ENCODE measurements at regions not wholly inside any gene's neighbourhood (a gene's known extent, or its start where the extent isn't known, plus 50 kb on each side); places are given as distances from the start of the nearest gene placed in this dataset.

GRCh38 chr21:24280596-24280995 lies 1326.7 kb downstream of the MRPL39 start:
- no peaks in the 10 kb centered on the region for H3K27me3 Mint-ChIP-seq (ENCODE audit: low read depth)
- no peaks in the 10 kb centered on the region for H3K4me1 Mint-ChIP-seq (ENCODE audit: low read depth)
- intact Hi-C loops (cut with micrococcal nuclease), result no loop called here
- no peak for DNase-seq (ENCODE audit: low spot score)
- H3K36me3 Mint-ChIP-seq (ENCODE audit: low read depth), result no peaks in the 10 kb centered on the region
- H3K27ac Mint-ChIP-seq, result no peak overlapping the region
- no peak overlapping the region for H3K4me3 Mint-ChIP-seq (ENCODE audit: low read depth)
- H3K9me3 Mint-ChIP-seq, result no peaks in the 10 kb centered on the region

DNA sequence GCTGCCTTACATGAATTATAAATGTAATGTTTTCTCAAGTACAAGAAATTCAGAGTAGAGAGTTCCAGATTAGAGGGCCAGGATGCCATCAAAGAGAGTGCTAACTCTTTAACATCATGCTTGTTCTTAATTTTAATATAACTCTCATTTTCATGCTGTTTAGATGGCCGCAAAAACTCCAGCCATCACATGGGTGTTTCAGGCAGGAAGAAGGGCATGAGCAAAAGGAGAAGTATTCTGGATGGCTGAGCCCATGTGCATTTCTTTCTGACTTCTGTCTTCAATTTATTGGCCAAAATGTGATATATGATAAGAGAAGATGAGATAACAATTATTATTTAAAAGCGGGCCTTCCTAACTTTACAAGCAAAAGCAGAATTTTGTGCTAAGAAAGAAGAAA lies 1328.6 kb downstream of the MRPL39 start:
- Mint-ChIP-seq H3K27me3 (ENCODE audit: low read depth) (no peaks in the 10 kb centered on the region), H3K27ac (no peak overlapping the region), H3K4me3 (ENCODE audit: low read depth) (no peak overlapping the region), H3K9me3 (no peaks in the 10 kb centered on the region), H3K36me3 (ENCODE audit: low read depth) (no peaks in the 10 kb centered on the region), H3K4me1 (ENCODE audit: low read depth) (no peaks in the 10 kb centered on the region)
- intact Hi-C loops (cut with micrococcal nuclease), result no loop called here
- DNase-seq (ENCODE audit: low spot score), result no peak

- Mint-ChIP-seq H3K9me3 (no peaks in the 10 kb centered on the region), H3K27me3 (ENCODE audit: low read depth) (no peaks in the 10 kb centered on the region), H3K4me1 (ENCODE audit: low read depth) (no peaks in the 10 kb centered on the region), H3K4me3 (ENCODE audit: low read depth) (no peak overlapping the region), H3K36me3 (ENCODE audit: low read depth) (no peaks in the 10 kb centered on the region), H3K27ac (no peak overlapping the region)
- intact Hi-C loops (cut with micrococcal nuclease), result no loop called here
- no peak for DNase-seq (ENCODE audit: low spot score)
Measured at GRCh38 chr21:24276204-24276603, 1331.1 kb downstream of the MRPL39 start.

- no peak for DNase-seq (ENCODE audit: low spot score)
- intact Hi-C loops (cut with micrococcal nuclease), result no loop called here
- Mint-ChIP-seq H3K9me3 (no peaks in the 10 kb centered on the region), H3K27me3 (ENCODE audit: low read depth) (no peaks in the 10 kb centered on the region), H3K27ac (no peak overlapping the region), H3K4me1 (ENCODE audit: low read depth) (no peaks in the 10 kb centered on the region), H3K36me3 (ENCODE audit: low read depth) (no peaks in the 10 kb centered on the region), H3K4me3 (ENCODE audit: low read depth) (no peak overlapping the region)
Measured at GRCh38 chr21:24275616-24276015, 1331.7 kb downstream of the MRPL39 start.

DNA sequence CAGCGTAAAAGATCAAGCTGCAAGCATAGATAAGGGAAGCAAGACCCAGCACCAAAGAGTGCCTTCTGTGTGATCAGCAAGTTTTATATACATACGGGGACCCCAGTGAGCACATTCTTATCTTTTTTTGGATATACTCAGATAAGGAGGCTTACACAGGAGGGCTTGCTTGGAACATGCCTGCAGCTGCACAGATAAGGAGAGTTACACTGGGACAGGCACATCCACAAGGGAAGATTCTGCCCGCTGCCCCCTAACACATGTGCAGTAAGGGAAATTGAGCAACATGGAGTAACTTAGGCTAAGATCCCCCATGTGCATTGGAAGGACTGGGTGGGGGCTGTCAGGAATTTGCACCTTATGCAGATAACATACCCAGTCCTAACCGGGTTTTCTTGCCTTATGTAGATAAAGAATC lies 1334.8 kb downstream of the MRPL39 start:
- DNase-seq (ENCODE audit: low spot score), result no peak
- no peak overlapping the region for H3K4me3 Mint-ChIP-seq (ENCODE audit: low read depth)
- H3K36me3 Mint-ChIP-seq (ENCODE audit: low read depth), result no peaks in the 10 kb centered on the region
- no peaks in the 10 kb centered on the region for H3K4me1 Mint-ChIP-seq (ENCODE audit: low read depth)
- no peak overlapping the region for H3K27ac Mint-ChIP-seq
- intact Hi-C loops (cut with micrococcal nuclease), result no loop called here
- H3K9me3 Mint-ChIP-seq, result no peaks in the 10 kb centered on the region
- H3K27me3 Mint-ChIP-seq (ENCODE audit: low read depth), result no peaks in the 10 kb centered on the region

DNA sequence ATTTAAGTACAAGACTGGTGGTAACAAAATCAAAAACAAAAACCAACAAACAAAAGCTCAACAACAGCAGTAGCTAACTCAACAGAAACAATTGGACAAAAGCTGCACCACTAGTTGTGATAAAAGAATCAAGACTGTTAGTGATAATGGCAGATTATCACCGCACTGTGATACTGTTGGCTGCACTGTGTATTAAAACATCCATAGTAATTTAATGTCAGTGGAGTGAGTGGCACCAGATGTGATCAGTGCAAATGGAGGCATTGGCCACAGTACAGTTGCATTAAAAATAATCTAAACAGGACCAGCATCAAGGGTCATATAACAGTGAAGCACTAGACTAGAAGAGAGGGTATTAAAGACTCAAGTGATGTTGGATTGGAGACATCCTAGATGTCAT lies 1341.3 kb downstream of the MRPL39 start:
- H3K27ac Mint-ChIP-seq, result no peak overlapping the region

DNA sequence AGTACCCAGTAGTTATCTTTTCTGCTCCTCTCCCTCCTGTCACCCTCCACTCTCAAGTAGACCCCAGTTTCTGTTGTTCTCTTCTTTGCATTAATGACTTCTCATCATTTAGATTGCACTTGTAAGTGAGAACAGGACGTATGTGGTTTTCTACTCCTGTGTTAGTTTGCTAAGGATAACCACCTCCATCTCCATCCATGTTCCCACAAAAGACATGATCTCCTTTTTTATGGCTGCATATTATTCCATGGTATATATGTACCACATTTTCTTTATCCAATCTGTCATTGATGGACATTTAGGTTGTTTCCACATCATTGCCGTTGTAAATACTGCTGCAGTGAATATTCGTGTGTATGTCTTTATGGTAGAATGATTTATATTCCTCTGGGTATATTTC lies 1346.5 kb downstream of the MRPL39 start:
- Mint-ChIP-seq H3K27ac (no peak overlapping the region), H3K4me3 (ENCODE audit: low read depth) (no peak overlapping the region), H3K36me3 (ENCODE audit: low read depth) (no peaks in the 10 kb centered on the region), H3K27me3 (ENCODE audit: low read depth) (no peaks in the 10 kb centered on the region), H3K4me1 (ENCODE audit: low read depth) (peaks cover 9% of the 10 kb centered on the region), H3K9me3 (peaks cover 3% of the 10 kb centered on the region)
- no peak for DNase-seq (ENCODE audit: low spot score)
- intact Hi-C loops (cut with micrococcal nuclease), result no loop called here

More for the DNA sequence above, 1341.3 kb downstream of the MRPL39 start:
- Mint-ChIP-seq H3K4me1 (ENCODE audit: low read depth) (no peaks in the 10 kb centered on the region), H3K4me3 (ENCODE audit: low read depth) (no peak overlapping the region), H3K27me3 (ENCODE audit: low read depth) (no peaks in the 10 kb centered on the region), H3K9me3 (no peaks in the 10 kb centered on the region), H3K36me3 (ENCODE audit: low read depth) (no peaks in the 10 kb centered on the region)
- intact Hi-C loops (cut with micrococcal nuclease), result no loop called here
- DNase-seq (ENCODE audit: low spot score), result no peak

- no peaks in the 10 kb centered on the region for H3K36me3 Mint-ChIP-seq (ENCODE audit: low read depth)
- no peak overlapping the region for H3K4me3 Mint-ChIP-seq (ENCODE audit: low read depth)
- H3K9me3 Mint-ChIP-seq, result peaks cover 3% of the 10 kb centered on the region
- H3K27me3 Mint-ChIP-seq (ENCODE audit: low read depth), result no peaks in the 10 kb centered on the region
- DNase-seq (ENCODE audit: low spot score), result no peak
- intact Hi-C loops (cut with micrococcal nuclease), result no loop called here
- peaks cover 9% of the 10 kb centered on the region for H3K4me1 Mint-ChIP-seq (ENCODE audit: low read depth)
- H3K27ac Mint-ChIP-seq, result no peak overlapping the region
Measured at GRCh38 chr21:24259241-24259640, 1348.0 kb downstream of the MRPL39 start.

GRCh38 chr21:24255591-24255990 lies 1351.7 kb downstream of the MRPL39 start:
- H3K27me3 Mint-ChIP-seq (ENCODE audit: low read depth), result no peaks in the 10 kb centered on the region
- no peaks in the 10 kb centered on the region for H3K36me3 Mint-ChIP-seq (ENCODE audit: low read depth)
- H3K4me3 Mint-ChIP-seq (ENCODE audit: low read depth), result no peak overlapping the region
- H3K4me1 Mint-ChIP-seq (ENCODE audit: low read depth), result peaks cover 9% of the 10 kb centered on the region
- peaks cover 3% of the 10 kb centered on the region for H3K9me3 Mint-ChIP-seq
- intact Hi-C loops (cut with micrococcal nuclease), result no loop called here
- H3K27ac Mint-ChIP-seq, result no peak overlapping the region
- no peak for DNase-seq (ENCODE audit: low spot score)

DNA sequence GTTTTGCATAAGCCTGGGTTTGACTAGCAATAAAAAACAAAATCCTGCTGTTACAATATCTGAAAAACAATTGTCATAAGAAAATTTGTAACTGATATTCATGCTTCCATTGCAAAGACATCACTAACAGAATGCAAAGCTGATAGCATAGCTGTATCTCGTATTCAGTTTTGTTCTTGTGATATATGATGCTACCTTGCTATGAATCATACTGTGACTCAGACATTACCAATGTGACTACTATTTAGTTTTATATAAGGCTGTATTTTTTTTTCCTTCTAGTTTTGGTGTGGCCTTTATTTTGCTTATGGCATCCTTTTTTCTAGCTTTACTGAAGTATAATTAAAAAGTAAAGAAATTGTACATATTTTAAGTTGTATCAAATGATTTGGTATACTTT lies 1381.8 kb downstream of the MRPL39 start:
- Mint-ChIP-seq H3K27ac (no peak overlapping the region), H3K27me3 (ENCODE audit: low read depth) (no peaks in the 10 kb centered on the region), H3K4me3 (ENCODE audit: low read depth) (no peak overlapping the region), H3K4me1 (ENCODE audit: low read depth) (no peaks in the 10 kb centered on the region), H3K36me3 (ENCODE audit: low read depth) (no peaks in the 10 kb centered on the region), H3K9me3 (no peaks in the 10 kb centered on the region)
- no peak for DNase-seq (ENCODE audit: low spot score)
- intact Hi-C loops (cut with micrococcal nuclease), result no loop called here

GRCh38 chr21:24224422-24224821 lies 1382.9 kb downstream of the MRPL39 start:
- no peaks in the 10 kb centered on the region for H3K9me3 Mint-ChIP-seq
- H3K36me3 Mint-ChIP-seq (ENCODE audit: low read depth), result no peaks in the 10 kb centered on the region
- H3K4me3 Mint-ChIP-seq (ENCODE audit: low read depth), result no peak overlapping the region
- DNase-seq (ENCODE audit: low spot score), result no peak
- no peaks in the 10 kb centered on the region for H3K27me3 Mint-ChIP-seq (ENCODE audit: low read depth)
- no peak overlapping the region for H3K27ac Mint-ChIP-seq
- intact Hi-C loops (cut with micrococcal nuclease), result no loop called here
- H3K4me1 Mint-ChIP-seq (ENCODE audit: low read depth), result no peaks in the 10 kb centered on the region

DNA sequence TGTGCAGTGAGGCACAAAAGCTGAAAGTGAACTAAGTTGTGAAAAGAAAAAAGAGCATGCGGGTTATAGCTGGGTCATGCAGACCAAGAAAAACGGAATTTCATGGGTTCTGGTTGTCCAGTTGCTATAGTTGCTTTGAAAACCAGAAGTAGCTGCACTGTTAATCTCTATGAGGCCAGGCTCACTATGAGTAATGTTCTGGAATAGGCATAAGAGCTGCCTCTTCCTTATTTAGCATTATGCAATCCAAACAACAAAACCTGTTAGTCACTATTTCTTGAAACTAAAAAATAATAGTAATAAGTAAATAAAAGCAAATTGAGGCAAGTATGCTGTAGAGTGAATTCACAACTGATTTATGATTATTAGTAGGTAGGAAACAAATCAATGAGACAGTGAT lies 1383.7 kb downstream of the MRPL39 start:
- intact Hi-C loops (cut with micrococcal nuclease), result no loop called here
- H3K36me3 Mint-ChIP-seq (ENCODE audit: low read depth), result no peaks in the 10 kb centered on the region
- no peaks in the 10 kb centered on the region for H3K4me1 Mint-ChIP-seq (ENCODE audit: low read depth)
- no peak overlapping the region for H3K4me3 Mint-ChIP-seq (ENCODE audit: low read depth)
- no peak for DNase-seq (ENCODE audit: low spot score)
- H3K27ac Mint-ChIP-seq, result no peak overlapping the region
- H3K27me3 Mint-ChIP-seq (ENCODE audit: low read depth), result no peaks in the 10 kb centered on the region
- H3K9me3 Mint-ChIP-seq, result no peaks in the 10 kb centered on the region

- Mint-ChIP-seq H3K4me1 (ENCODE audit: low read depth) (no peaks in the 10 kb centered on the region), H3K27ac (no peak overlapping the region), H3K9me3 (no peaks in the 10 kb centered on the region), H3K4me3 (ENCODE audit: low read depth) (no peak overlapping the region), H3K27me3 (ENCODE audit: low read depth) (no peaks in the 10 kb centered on the region), H3K36me3 (ENCODE audit: low read depth) (no peaks in the 10 kb centered on the region)
- DNase-seq (ENCODE audit: low spot score), result no peak
- intact Hi-C loops (cut with micrococcal nuclease), result no loop called here
Measured at GRCh38 chr21:24222676-24223075, 1384.6 kb downstream of the MRPL39 start.

GRCh38 chr21:24220446-24220845 lies 1386.8 kb downstream of the MRPL39 start:
- no peak for DNase-seq (ENCODE audit: low spot score)
- Mint-ChIP-seq H3K27ac (no peak overlapping the region), H3K36me3 (ENCODE audit: low read depth) (no peaks in the 10 kb centered on the region), H3K9me3 (no peaks in the 10 kb centered on the region), H3K4me1 (ENCODE audit: low read depth) (no peaks in the 10 kb centered on the region), H3K4me3 (ENCODE audit: low read depth) (no peak overlapping the region), H3K27me3 (ENCODE audit: low read depth) (no peaks in the 10 kb centered on the region)
- intact Hi-C loops (cut with micrococcal nuclease), result no loop called here
